ENCODE measurements at regions not wholly inside any gene's neighbourhood (a gene's known extent, or its start where the extent isn't known, plus 50 kb on each side); places are given as distances from the start of the nearest gene placed in this dataset.
"Not testable (repeated sequence)": the region's sequence is repeated elsewhere in the genome, so short reads cannot be mapped to it uniquely, and the experiment has no call there.

DNA sequence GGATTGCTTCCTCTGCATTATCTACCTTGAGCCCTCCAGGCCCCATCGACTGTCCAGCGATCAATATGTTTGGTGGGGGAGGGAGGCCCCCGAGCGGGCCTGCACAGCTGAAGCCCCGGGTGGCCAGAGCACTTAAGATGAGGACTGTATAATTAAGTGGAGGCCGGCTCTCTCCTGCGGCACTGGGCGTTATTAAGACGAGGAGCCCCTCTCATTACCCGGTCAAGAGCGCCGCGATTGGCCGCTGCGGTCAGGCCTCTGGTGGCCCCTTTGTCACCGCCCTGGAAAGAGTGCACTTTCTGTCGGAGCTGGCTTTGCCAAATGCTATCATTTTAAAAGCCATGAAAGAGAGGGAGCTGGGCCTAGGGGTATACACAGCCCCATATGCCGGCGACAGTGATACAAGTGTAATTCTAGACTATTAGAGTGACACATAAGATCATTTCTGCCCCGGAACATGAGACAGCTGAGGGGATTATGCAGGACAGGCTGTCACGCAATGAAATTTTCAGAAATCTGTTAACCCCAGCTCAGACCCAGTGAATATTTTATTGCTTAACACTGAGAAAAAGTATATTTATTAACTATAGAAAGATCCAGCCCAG, 106.3 kb upstream of the IRX1 start:
- no peak for DNase-seq (ENCODE audit: low read depth in 4 of 4, low spot score in 3 of 4)

DNA sequence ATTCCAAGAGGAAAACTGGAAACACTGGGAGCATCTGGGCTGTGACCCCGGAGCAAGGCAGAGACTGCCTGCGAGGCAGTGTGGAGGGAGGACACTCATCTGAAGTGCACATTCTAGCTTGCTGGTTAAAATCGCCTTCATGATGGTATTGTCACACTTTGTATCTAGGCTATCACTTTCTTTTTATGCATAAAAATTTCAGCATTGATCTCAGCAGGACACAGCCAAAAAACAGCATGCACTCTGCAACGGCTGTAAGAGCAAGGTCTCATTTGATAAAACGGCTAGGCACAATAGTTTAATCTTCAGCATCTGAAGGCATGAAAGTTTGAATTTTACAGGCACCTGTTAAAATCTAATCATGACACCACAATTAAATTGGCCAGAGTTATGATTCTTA, 110.8 kb upstream of the IRX1 start:
- DNase-seq (ENCODE audit: low read depth in 4 of 4, low spot score in 3 of 4): no peak

DNA sequence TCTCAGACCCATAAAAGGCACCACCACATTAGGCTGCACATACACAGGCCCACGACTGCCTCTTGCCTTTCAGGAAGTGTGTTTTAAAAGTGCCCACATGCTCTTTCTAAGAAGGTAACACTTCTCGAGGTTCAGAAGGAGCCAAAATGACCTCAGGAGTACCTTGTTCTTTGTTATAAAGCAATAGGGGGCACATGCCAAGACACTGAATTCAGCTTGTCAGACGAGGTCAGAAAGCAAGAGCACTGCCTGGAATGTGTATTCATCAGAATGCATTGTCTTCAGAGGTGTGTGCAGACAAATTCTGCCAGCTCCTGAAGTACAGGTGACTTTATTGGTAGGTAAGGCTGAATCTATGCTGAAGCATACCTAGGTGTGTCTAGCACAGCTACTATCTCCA, 114.5 kb upstream of the IRX1 start:
- DNase-seq (ENCODE audit: low read depth in 4 of 4, low spot score in 3 of 4): no peak

DNA sequence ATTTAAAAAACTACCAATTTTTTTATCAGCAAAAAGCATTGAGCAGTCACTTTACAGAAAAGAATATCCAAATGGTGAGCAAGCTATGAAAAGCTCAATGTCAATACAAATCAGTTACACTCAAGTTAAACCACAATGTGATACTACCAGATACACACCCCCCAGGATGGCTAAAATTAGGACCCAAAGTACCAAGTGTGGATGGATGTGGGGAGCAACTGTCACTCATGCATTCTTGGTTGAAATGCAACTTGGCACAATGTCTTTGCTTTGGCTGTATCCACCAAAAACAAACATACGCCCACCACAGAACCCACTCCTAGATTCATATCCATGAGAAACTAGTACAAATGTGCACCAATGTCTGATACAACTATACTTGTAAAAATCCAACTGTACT, 120.0 kb upstream of the IRX1 start:
- no peak for DNase-seq (ENCODE audit: low read depth in 4 of 4, low spot score in 3 of 4)

DNA sequence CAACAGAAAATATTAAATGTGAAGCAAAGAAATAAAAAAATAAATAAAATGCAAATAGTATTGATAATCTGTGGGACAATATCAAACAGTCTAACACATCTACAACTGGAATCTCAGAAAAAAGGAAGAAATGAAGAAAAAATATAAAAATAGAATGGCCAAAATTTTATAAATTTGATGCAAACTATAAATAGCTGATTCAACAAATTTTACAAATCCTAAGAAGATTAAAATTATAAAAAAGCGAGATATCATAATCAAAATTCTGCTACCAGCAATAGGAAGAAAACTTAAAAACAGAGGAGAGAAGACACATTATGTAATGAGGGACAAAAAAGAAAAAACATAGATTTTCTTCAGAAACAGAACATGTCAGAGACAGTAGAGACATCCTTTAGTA, 129.2 kb upstream of the IRX1 start:
- DNase-seq (ENCODE audit: low read depth in 4 of 4, low spot score in 3 of 4): no peak

DNA sequence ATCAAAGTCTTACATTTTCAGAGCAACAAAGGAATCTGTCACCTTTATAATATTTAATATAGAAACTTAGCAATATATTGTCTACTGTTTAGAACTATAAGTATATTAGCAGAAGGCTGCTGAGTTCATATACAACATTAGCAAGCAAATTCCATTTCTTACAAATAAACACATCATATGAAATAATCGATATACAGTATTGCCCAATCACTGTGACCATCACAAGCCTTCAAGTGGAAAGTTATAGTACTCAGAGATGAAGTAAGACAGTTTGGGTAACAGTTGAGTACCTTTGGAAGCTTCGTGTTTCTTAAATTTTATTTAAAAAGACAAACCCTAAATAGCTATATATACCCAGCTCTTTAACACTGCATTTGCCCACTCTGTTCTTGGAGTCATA, 135.2 kb upstream of the IRX1 start:
- no peak for DNase-seq (ENCODE audit: low read depth in 4 of 4, low spot score in 3 of 4)

DNA sequence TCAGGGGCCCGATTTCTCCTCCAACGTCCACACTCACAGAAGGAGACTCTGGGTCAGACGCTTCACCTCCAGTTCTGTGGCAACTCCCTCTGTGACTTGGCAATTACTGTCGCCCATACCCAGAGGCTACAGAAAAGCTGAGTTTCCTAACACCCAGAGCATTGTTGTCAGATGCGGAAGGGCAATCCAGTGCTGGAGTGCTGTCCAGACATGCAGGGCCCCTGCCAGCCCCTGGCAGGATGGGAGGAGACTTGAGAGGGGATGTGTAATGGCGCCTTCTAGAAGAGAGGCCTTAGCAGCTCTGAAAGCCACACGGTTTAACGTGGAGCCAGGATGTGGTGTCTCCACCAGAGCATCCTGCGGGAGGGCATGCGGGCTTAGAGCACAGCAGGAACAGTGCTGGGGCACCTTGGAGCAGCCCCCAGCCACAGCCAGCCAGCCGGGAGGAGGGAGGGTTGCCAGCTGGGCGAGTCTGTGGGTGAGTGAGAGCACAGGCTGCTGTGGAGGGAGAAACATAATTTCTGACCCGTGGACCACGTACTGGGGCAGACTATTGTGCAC, 139.4 kb upstream of the IRX1 start:
- no peak for DNase-seq (ENCODE audit: low read depth in 4 of 4, low spot score in 3 of 4)

DNA sequence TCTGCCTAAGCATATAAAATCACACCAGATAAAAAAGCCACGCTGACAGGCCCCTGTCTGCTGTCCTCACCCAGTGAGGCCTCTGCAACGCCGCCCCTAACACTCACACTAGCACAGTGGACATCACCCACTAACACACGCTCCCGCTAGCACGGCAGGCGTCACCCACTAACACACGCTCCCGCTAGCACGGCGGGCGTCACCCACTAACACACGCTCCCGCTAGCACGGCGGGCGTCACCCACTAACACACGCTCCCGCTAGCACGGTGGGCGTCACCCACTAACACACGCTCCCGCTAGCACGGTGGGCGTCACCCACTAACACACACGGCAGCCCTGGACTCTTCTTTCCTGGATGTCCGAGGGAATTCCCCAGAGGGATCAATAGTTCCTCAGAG, 141.6 kb upstream of the IRX1 start:
- DNase-seq (ENCODE audit: low read depth in 4 of 4, low spot score in 3 of 4): not testable (repeated sequence)

DNA sequence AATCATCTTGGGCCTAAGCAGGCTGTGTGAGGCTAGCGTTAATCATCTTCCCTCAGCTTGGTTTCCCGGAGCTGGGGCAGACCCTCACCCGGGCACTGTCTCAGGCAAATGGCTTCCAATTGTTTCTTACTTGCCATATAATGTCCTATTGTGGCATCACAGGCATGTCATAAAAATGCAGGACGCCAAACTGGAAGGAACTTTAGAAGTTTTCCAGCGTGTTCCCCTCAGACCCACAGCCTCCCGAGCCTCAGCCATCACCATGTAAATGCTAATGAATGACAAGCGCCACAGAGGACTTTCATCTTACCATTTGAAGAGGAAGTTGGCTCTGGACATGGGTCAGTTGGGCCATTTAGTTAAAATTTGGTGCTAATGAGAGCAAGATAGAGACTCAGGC, 143.0 kb upstream of the IRX1 start:
- no peak for DNase-seq (ENCODE audit: low read depth in 4 of 4, low spot score in 3 of 4)

DNA sequence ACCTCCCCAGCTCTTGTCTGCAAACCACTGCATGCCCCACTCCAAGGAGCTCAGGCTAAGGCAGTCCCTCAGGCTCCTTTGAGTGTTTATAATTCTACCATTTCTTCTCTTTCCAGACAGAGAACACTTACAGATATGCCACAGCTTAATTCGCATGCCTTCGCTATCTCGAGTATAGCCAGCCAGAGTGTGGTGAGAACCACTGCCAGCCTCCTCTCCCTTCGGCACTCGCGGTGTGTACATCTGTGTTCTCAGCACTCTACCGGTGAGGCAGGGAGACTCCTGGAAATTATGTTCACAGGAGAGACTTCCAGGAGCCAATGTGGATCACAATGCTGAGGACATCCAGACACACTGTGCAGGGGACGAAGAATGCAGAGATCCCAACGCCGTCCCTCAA, 143.7 kb upstream of the IRX1 start:
- no peak for DNase-seq (ENCODE audit: low read depth in 4 of 4, low spot score in 3 of 4)

DNA sequence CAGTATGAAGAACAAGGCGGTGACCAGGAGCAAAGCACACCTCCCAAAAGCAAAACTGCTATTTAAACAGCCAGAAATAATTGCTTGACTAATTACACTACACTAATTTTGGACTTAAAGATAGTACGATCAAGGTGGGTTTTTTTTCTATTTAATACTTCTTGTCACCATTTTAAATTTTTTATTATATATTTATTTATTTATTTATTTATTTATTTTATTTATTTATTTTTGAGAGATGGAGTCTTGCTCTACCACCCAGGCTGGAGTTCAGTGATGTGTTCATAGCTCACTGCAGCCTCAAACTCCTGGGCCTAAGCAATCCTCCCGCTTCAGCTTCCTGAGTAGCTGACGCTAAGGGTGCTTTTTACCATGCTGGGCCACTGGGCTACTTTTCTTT, 146.2 kb upstream of the IRX1 start:
- DNase-seq (ENCODE audit: low read depth in 4 of 4, low spot score in 3 of 4): no peak

DNA sequence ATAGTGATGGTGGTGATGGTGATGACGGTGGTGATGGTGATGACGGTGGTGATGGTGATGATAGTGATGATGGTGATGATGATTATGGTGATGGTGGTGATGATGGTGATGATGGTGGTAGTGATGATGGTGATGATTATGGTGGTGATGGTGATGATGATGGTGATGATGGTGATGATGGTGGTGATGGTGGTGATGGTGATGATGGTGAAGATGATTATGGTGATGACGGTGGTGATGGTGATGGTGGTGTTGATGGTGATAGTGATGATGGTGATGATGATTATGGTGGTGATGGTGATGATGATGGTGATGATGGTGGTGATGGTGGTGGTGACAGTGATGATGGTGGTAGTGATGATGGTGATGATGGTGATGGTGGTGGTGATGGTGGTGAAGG, 149.2 kb upstream of the IRX1 start:
- DNase-seq (ENCODE audit: low read depth in 4 of 4, low spot score in 3 of 4): no peak

DNA sequence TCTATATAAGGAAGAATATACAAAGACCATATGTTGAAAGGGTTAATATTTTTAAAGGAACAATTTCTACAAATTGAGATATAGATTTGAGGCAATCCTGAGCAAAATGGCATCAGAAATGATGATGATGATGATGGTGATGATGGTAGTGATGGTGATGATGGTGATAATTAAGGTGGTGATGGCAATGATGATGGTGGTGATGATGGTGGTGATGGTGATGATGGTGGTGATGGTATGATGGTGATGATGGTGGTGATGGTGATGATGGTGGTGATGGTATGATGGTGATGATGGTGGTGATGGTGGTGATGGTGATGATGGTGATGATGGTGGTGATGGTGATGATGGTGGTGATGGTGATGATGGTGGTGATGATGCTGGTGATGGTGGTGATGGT, 150.1 kb upstream of the IRX1 start:
- DNase-seq (ENCODE audit: low read depth in 4 of 4, low spot score in 3 of 4): not testable (repeated sequence)

DNA sequence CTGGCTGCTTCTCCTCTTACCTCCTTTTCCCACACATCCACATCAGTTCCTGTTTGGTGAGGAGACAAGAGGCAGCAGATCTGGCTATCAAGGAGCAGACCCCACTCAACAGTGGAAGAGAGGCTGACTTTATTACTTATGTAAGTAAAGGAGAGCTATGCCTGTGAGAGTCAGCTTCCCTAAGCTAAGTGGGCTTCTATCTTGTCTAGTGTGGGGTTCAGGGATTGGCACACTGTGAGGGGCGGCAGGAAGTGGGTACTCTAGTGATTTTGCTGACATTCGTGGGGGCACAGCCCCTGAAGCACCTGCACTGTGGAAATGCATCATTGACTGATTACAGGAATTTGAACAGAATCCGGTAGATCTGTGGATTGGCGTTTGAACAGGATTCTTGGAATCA, 163.5 kb upstream of the IRX1 start:
- DNase-seq (ENCODE audit: low read depth in 4 of 4, low spot score in 3 of 4): no peak

DNA sequence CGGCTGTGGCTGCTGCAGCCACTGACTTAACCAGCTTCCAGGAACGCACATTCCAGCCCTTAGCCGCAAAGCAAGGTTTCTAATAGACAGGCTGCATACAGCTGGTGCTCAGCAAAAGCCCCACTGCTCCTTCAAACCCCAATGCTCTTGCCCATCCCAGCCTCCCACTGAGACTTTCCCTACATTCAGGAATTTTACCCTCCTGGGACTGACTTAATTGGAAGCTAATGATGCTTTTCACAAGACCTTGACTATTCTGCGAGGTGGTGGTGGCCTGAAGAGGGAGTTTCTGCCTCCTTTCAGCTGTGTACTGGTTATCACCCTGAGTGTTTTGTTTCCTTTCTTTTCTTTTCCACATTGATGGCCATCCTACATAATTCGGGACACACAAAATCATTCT, 164.9 kb upstream of the IRX1 start:
- no peak for DNase-seq (ENCODE audit: low read depth in 4 of 4, low spot score in 3 of 4)

DNA sequence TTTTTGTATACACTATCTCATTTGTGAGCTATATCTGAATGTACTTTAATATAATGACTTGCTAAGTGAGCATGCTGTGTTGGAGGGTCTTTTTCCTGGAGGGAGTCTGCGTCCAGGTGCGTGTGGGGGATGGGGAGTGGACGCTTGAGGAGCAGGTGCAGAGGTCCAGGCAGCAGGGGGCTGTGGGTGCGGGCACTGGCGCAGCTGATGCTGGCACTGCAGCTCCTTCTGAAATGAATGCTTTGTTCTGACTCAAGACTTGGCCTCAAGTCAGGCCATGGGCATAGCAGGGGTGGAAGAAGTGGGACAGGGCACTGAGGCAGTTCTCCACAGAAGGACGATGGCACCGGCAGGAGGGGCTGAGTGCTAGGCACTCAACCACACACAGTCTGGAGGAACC, 165.7 kb upstream of the IRX1 start:
- DNase-seq (ENCODE audit: low read depth in 4 of 4, low spot score in 3 of 4): no peak

DNA sequence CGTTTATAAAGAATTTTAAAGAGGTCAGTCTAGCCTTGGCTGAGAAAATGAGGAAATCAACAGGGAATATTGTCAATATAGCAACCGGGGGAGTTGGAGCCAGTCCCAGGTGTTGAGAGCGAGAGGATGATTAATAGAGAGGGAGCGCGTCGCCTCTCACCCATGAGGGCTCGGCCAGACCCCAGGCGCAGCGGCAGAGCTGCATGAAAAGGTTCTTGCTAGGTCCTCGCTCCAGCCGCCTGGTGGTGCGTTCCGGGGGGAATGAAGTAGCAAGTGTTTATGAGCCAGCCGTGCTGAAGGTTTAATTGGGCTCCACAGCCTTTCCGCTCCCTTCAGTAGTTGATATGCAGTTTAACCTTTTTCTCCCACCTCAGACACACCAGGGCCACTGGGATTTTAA, 167.3 kb upstream of the IRX1 start:
- DNase-seq (ENCODE audit: low read depth in 4 of 4, low spot score in 3 of 4): peak in 3 of 4 donors; percentile 14 to 43 (median 20)

DNA sequence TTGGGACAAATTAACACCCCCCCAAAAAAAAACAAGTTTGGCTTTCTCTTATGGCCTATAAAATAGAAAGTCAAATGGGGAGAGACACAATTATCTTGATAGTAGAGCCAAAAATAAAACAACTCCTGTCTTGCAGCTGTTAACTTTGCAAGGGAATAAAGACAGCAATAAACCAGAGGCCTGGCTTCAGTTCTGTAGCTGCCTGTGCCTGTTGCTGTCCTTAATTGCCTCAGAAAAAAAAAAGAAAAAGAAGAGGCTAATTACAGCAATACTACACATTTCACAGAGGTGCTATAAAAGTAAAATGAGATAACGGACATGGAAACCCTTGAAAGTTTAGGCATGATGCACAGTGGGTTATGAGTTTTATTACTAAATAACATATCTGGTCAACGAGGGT, 170.7 kb upstream of the IRX1 start:
- DNase-seq (ENCODE audit: low read depth in 4 of 4, low spot score in 3 of 4): no peak

DNA sequence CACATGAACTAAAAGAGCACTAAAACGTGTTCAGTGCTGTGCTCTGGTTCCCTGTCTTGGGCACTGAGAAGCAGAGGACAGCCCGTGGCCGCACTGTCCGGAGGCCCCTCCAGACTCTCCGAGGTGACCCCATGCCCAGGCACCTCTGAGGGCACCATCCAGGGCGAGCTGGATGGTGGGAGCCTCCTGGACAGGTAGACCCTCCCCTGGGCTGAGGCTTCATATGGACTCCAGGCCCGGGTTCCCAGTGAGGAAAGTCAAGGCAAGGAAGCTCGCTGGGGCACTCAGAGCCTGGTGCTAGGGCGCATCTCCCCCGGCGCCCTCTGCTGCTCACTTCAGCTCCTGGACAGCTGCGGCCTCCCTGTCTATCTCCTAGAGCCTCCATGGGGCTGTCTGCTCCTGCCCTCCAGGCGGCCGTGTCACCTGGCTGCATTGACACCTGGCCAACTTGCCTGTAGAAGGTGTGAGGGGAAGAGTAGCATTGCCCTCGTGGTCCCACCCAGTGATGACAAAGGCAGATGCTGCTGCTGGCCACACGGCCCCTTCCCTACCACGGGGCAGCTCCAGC, 178.2 kb upstream of the IRX1 start:
- no peak for DNase-seq (ENCODE audit: low read depth in 4 of 4, low spot score in 3 of 4)

DNA sequence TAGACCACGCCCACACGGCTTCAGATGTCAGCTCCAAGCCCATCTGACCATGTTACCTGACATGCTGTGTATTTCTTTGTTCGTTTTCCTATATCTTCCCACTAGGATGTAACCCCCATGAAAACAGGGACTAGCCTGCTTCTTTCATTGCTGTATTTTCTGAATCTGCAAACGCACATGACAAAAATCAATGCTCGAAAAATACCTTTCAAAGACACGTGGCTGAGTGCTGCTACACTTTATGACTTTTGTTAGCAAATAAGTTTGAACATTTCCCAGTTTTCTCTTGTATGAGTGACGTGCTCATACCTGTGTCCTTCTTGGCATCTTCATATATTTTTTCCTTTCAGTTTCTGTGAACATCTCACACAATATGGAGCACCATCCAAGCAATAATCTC, 181.3 kb upstream of the IRX1 start:
- no peak for DNase-seq (ENCODE audit: low read depth in 4 of 4, low spot score in 3 of 4)

DNA sequence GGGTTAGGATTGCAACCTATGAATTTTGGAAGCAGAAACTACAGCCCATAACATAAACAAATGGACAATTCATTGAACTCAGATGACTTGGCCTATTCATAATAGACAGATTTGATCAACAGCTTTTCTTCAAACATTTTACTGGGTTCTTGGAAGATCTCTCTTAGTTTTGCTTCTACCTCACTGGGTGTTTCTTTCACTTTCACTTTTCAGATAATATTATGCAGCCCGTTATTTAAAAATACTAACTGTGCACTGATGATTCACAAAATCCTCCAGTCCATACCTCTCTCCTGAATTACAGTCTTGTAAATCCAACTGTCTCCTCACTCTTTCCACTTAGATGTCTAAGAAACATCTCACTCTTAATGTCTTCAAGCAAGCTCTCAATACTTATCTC, 183.5 kb upstream of the IRX1 start:
- DNase-seq (ENCODE audit: low read depth in 4 of 4, low spot score in 3 of 4): no peak

DNA sequence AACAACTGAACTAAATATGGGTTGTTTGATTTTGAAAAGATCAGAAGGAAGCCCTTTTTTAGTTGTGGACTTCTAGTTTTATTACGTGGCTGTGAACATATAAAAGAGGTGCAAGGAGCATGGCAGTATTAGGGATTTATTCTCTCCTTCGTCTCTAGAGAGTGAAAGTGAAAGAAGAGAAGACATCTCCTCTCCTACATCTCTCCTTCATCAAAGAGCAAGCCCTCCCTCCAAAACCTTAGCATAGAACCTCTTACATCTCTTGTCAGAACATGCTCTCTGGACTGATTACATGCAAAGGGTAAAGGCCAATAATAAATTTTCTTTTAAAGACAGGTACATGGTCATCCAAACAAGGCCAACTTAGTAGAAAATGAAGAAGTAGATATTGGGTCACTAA, 184.3 kb upstream of the IRX1 start:
- no peak for DNase-seq (ENCODE audit: low read depth in 4 of 4, low spot score in 3 of 4)

DNA sequence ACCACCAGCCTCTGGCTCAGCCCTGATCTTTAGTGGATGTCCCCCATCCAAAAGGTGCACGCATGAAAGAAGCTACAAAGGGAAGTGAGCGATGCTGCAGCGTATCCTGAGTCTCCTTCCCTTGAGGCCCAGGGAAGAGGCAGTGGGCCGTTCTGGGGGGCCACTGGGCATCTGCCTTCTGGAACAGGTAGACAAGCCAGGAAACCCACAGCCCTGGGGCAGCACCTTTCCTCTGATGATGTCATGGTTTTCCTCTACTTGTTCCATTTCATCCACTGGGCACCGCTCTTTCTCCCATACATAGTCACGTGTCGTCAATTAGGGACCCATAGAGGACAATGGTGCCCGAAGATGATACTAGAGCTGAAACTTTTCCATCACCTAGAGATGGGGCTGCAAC, 194.0 kb upstream of the IRX1 start:
- DNase-seq (ENCODE audit: low read depth in 4 of 4, low spot score in 3 of 4): no peak

Measured in right renal pelvis (tissue), 4 donors.